ENCODE measurements at regions not wholly inside any gene's neighbourhood (a gene's known extent, or its start where the extent isn't known, plus 50 kb on each side); places are given as distances from the start of the nearest gene placed in this dataset.
A peak's percentile ranks its signal among the peaks of the same experiment; 100 is the strongest.

GRCh38 chr3:95965704-95966336 is 848.6 kb upstream of the EPHA6 start:
- H3K9me3 ChIP-seq (replicated peaks) = no peaks in the 10 kb centered on the region
- no peaks in the 10 kb centered on the region for H3K4me1 ChIP-seq
- no peak for TF ChIP-seq CTCF (IDR thresholded peaks at IDR 0.05; ENCODE audit: borderline replicate concordance)
- no peak overlapping the region for H3K4me3 ChIP-seq
- no peak overlapping the region for H3K27ac ChIP-seq (replicated peaks)
- no peaks in the 10 kb centered on the region for H3K27me3 ChIP-seq (ENCODE audit: low read depth)
- no peaks in the 10 kb centered on the region for H3K36me3 ChIP-seq
- intact Hi-C loops (cut with micrococcal nuclease) = no loop called here
- no peak for DNase-seq

DNA sequence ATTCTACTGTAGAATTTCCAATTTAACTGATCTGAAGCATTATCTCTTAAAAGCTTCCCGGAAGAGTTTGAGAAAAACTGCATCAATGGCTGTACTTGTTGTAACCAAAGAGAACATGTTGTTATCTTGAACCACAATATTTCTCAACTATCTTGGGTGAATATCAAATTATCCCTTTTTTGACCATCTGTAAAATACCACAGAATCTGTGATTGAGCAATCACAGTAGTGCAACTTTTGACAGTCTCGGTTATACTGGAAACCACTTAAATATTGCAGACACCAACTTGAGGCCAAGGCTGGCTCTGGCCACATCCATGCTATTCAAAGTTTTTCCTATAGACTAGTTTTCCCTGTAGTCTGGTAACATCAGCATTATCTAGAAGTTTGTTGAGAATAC is 842.8 kb upstream of the EPHA6 start:
- DNase-seq = no peak
- peak overlapping the region; percentile 56 for H3K27ac ChIP-seq (replicated peaks)
- intact Hi-C loops (cut with micrococcal nuclease) = no loop called here

DNA sequence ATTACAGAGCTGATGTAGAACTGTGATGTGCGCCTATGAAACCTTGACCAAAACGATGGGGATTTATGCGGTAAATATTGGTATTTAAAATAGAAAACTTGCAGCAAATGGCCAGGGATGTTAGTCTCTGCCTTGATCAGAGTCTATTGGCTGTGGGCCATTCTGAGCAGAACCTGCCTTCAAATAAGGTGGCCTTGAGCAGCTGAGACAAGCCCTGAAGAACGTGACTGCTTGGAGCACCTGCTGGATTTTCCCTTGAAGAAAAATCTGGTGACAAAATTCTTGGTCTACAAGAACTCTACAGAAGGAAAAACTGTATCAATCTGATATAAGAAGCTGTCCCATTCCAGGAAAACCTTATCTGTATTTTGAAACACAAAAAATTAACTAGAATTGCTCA is 820.1 kb upstream of the EPHA6 start:
- TF ChIP-seq CTCF (IDR thresholded peaks at IDR 0.05; ENCODE audit: borderline replicate concordance) = no peak
- no peak overlapping the region for H3K27ac ChIP-seq (replicated peaks)
- no peaks in the 10 kb centered on the region for H3K27me3 ChIP-seq (ENCODE audit: low read depth)
- intact Hi-C loops (cut with micrococcal nuclease) = no loop called here
- no peaks in the 10 kb centered on the region for H3K4me1 ChIP-seq
- no peak overlapping the region for H3K4me3 ChIP-seq
- DNase-seq = no peak
- H3K36me3 ChIP-seq = no peaks in the 10 kb centered on the region
- peaks cover 18% of the 10 kb centered on the region for H3K9me3 ChIP-seq (replicated peaks)

More for the DNA sequence above, 842.8 kb upstream of the EPHA6 start:
- Histone ChIP-seq H3K4me1 (no peaks in the 10 kb centered on the region), H3K27me3 (ENCODE audit: low read depth) (no peaks in the 10 kb centered on the region), H3K4me3 (no peak overlapping the region), H3K36me3 (no peaks in the 10 kb centered on the region), H3K9me3 (replicated peaks) (no peaks in the 10 kb centered on the region)
- TF ChIP-seq CTCF (IDR thresholded peaks at IDR 0.05; ENCODE audit: borderline replicate concordance) = no peak

DNA sequence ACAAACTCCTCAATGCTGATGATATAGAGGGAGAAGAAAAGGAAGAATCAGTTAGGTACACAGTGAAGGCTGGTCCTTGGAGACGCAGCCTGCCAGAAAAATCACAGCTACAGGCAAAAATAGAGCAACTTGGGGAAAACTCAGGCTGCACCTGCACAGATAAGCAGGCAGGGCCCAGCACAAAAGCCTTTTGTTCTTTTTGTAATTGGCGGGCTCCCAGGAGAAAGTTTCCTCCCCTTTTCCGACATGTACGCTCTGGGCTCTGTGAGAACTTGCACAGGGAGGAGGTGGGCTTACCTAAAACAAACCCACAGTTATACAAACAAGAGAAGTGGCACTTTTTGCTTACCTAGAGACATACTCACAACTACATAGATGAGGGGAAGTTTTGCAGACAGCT is 813.4 kb upstream of the EPHA6 start:
- Histone ChIP-seq H3K27me3 (ENCODE audit: low read depth) (no peaks in the 10 kb centered on the region), H3K9me3 (replicated peaks) (peaks cover 21% of the 10 kb centered on the region), H3K27ac (replicated peaks) (no peak overlapping the region), H3K4me1 (no peaks in the 10 kb centered on the region), H3K36me3 (no peaks in the 10 kb centered on the region), H3K4me3 (no peak overlapping the region)
- intact Hi-C loops (cut with micrococcal nuclease) = no loop called here
- TF ChIP-seq CTCF (IDR thresholded peaks at IDR 0.05; ENCODE audit: borderline replicate concordance) = no peak
- no peak for DNase-seq

GRCh38 chr3:96007650-96008195 is 806.7 kb upstream of the EPHA6 start:
- no peak for TF ChIP-seq CTCF (IDR thresholded peaks at IDR 0.05; ENCODE audit: borderline replicate concordance)
- Histone ChIP-seq H3K4me1 (no peaks in the 10 kb centered on the region), H3K9me3 (replicated peaks) (no peaks in the 10 kb centered on the region), H3K36me3 (no peaks in the 10 kb centered on the region), H3K27ac (replicated peaks) (no peak overlapping the region), H3K4me3 (no peak overlapping the region), H3K27me3 (ENCODE audit: low read depth) (no peaks in the 10 kb centered on the region)
- DNase-seq = no peak
- intact Hi-C loops (cut with micrococcal nuclease) = no loop called here

All from left ventricle myocardium inferior (tissue), 1 donor.